DND-41 (cell line): ENCODE measurements at regions not wholly inside any gene's neighbourhood (a gene's known extent, or its start where the extent isn't known, plus 50 kb on each side); places are given as distances from the start of the nearest gene placed in this dataset.

ENCODE experiments used
- CTCF ChIP-seq: IDR thresholded peaks from 2 replicates; pipeline ENCODE4 v1.5.1; 2012; ENCODE audit warnings: borderline replicate concordance, low read length, moderate library complexity, mild to moderate bottlenecking; ENCODE audit not compliant: poor library complexity, severe bottlenecking; ENCODE audit errors: extremely low read depth
- EZH2 ChIP-seq: IDR thresholded peaks from 3 replicates; pipeline ENCODE4 v1.6.1; 2012; ENCODE audit warnings: borderline replicate concordance, low read depth, mild to moderate bottlenecking, moderate library complexity, low read length, inconsistent platforms; ENCODE audit not compliant: severe bottlenecking

- TF ChIP-seq CTCF (no peak), EZH2 (no peak)
These were observed 65.1 kb upstream of the SFMBT2 start for GRCh38 chr10:7475939-7476338.
